ENCODE measurements at regions not wholly inside any gene's neighbourhood (a gene's known extent, or its start where the extent isn't known, plus 50 kb on each side); places are given as distances from the start of the nearest gene placed in this dataset.

DNA sequence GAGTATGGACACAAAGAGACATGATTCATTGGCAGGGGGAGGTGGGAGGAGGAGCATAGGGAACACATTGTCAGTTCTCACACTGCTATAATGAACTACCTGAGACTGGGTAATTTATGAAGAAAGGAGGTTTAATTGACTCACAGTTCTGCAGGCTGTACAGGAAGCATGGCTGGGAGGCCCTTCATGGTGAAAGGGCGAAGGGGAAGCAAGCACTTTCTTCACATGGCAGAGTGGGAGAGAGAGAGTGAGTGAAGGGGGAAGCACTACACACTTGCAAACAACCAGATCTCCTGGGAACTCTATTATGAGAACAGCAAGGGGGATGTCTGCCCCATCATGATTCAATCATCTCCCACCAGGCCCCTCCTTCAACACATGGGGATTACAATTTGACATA lies 391.8 kb downstream of the BMP4 start:
- Histone ChIP-seq H3K27me3 (ENCODE audit: control insufficient read depth, insufficient read depth, low read length) (no peaks in the 10 kb centered on the region), H3K9me3 (ENCODE audit: control insufficient read depth, insufficient read depth, low read length) (no peaks in the 10 kb centered on the region), H3K27ac (ENCODE audit: low read depth, low read length) (no peak overlapping the region), H3K4me3 (ENCODE audit: low read depth, low read length) (no peak overlapping the region)
- TF ChIP-seq, protein P1, sequence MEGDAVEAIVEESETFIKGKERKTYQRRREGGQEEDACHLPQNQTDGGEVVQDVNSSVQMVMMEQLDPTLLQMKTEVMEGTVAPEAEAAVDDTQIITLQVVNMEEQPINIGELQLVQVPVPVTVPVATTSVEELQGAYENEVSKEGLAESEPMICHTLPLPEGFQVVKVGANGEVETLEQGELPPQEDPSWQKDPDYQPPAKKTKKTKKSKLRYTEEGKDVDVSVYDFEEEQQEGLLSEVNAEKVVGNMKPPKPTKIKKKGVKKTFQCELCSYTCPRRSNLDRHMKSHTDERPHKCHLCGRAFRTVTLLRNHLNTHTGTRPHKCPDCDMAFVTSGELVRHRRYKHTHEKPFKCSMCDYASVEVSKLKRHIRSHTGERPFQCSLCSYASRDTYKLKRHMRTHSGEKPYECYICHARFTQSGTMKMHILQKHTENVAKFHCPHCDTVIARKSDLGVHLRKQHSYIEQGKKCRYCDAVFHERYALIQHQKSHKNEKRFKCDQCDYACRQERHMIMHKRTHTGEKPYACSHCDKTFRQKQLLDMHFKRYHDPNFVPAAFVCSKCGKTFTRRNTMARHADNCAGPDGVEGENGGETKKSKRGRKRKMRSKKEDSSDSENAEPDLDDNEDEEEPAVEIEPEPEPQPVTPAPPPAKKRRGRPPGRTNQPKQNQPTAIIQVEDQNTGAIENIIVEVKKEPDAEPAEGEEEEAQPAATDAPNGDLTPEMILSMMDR (IDR thresholded peaks at IDR 0.05; ENCODE audit: low read depth, low read length) = no peak
- no peak for DNase-seq (ENCODE audit: low read depth, low spot score)
- CTCF ChIA-PET = no interaction called here
- POLR2A ChIA-PET = no interaction called here

DNA sequence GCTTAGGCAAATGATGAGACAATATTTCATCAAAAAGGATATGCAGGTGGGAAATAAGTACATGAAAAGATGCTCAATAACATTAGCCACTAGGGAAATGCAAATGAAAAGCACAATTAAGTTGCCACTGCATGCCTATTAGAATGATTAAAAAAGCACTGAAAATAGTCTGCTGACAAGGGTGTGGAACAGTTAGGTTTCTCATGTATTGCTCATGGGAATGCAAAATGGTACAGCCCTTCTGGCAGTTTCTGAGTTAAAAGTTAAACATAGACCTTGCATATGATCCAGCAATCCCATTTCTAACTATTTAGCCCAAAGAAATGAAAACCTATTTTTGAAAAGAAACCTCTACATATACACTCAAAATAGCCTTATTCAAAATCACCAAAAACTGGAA lies 393.0 kb downstream of the BMP4 start:
- no peak overlapping the region for H3K4me3 ChIP-seq (ENCODE audit: low read depth, low read length)
- ChIA-PET POLR2A (interaction anchor here (0.6 kb wide), 1 partner anchor 165 kb away, joined by 6 read pairs; no protein-coding TSS in a partner anchor), CTCF (no interaction called here)
- no peaks in the 10 kb centered on the region for H3K9me3 ChIP-seq (ENCODE audit: control insufficient read depth, insufficient read depth, low read length)
- DNase-seq (ENCODE audit: low read depth, low spot score) = no peak
- H3K27me3 ChIP-seq (ENCODE audit: control insufficient read depth, insufficient read depth, low read length) = no peaks in the 10 kb centered on the region
- H3K27ac ChIP-seq (ENCODE audit: low read depth, low read length) = no peak overlapping the region
- TF ChIP-seq, protein P1 (IDR thresholded peaks at IDR 0.05; ENCODE audit: low read depth, low read length) = no peak

DNA sequence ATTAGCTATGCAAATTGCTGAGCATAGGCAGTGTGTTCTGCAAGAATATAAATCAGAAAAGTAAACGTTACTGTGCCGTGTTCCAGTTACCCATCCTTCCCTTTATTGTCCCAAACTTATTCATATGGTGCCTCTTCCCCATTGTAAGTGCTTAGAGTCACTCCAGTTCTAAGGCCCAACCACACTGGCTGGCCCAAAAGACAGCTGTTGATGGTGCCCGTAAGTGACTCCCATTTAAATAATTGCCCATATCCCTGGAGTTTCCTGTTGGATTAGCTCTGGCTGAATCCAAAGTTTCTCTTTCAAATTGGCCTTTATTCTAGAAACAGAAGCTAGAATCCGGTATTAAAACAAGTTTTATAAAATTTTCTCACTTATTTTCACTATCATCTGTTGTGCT lies 400.1 kb upstream of the DDHD1 start:
- CTCF ChIA-PET = interaction anchor here (0.6 to 2.3 kb wide), 3 partner anchors 76 to 678 kb away, joined by 3 to 5 read pairs (median 3); no protein-coding TSS in a partner anchor
- Histone ChIP-seq H3K9me3 (ENCODE audit: control insufficient read depth, insufficient read depth, low read length) (no peaks in the 10 kb centered on the region), H3K27ac (ENCODE audit: low read depth, low read length) (no peak overlapping the region), H3K27me3 (ENCODE audit: control insufficient read depth, insufficient read depth, low read length) (no peaks in the 10 kb centered on the region), H3K4me3 (ENCODE audit: low read depth, low read length) (no peak overlapping the region)
- no peak for DNase-seq (ENCODE audit: low read depth, low spot score)
- POLR2A ChIA-PET = no interaction called here
- TF ChIP-seq, protein P1 (IDR thresholded peaks at IDR 0.05; ENCODE audit: low read depth, low read length) = no peak

DNA sequence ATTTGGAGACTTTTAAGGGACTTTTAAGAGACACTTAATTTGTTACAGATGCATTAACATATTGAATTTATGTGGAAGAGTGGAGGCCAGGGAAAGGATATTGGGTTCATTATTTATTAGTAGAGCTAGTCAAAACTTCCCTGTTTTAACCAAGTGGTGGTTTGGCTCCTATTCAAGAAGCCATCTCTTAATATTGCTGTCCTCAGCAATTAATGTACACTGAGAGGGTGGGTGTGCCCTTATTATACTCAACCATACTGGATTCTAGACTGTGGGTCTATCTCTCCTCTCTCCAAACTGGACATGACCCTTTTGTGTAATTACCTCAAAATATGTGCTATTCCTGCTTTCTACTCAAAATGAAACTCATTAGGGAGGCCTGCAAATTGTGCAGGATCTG lies 398.7 kb upstream of the DDHD1 start:
- ChIA-PET CTCF (interaction anchor here (2.3 kb wide), 1 partner anchor 623 kb away, joined by 5 read pairs; no protein-coding TSS in a partner anchor), POLR2A (no interaction called here)
- H3K27ac ChIP-seq (ENCODE audit: low read depth, low read length) = no peak overlapping the region
- TF ChIP-seq, protein P1 (IDR thresholded peaks at IDR 0.05; ENCODE audit: low read depth, low read length) = no peak
- H3K27me3 ChIP-seq (ENCODE audit: control insufficient read depth, insufficient read depth, low read length) = no peaks in the 10 kb centered on the region
- DNase-seq (ENCODE audit: low read depth, low spot score) = no peak
- H3K9me3 ChIP-seq (ENCODE audit: control insufficient read depth, insufficient read depth, low read length) = no peaks in the 10 kb centered on the region
- no peak overlapping the region for H3K4me3 ChIP-seq (ENCODE audit: low read depth, low read length)

DNA sequence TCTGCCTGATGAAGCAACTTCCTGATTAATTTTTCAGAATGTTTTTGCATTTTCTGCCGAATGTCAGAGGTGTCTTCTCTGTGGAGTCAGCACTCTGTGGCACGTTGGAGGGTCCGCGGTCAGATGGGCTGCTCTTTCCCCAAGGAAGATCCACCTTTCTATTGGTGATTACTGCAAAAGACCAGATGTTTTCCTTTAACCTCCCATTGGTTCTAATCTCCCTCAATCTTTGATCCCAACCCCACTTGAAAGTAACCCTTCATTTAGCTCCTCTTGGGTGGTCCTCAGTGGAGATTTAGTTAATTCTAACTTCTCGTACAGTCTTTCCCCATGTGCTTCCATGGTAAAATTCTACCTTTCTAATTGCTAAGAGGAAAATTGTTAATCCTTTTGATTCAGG lies 397.7 kb upstream of the DDHD1 start:
- H3K4me3 ChIP-seq (ENCODE audit: low read depth, low read length) = no peak overlapping the region
- no peak for DNase-seq (ENCODE audit: low read depth, low spot score)
- ChIA-PET POLR2A (no interaction called here), CTCF (interaction anchor here (1.0 to 1.4 kb wide), 2 partner anchors 11 to 778 kb away, joined by 3 read pairs; no protein-coding TSS in a partner anchor)
- H3K27me3 ChIP-seq (ENCODE audit: control insufficient read depth, insufficient read depth, low read length) = no peaks in the 10 kb centered on the region
- H3K27ac ChIP-seq (ENCODE audit: low read depth, low read length) = no peak overlapping the region
- H3K9me3 ChIP-seq (ENCODE audit: control insufficient read depth, insufficient read depth, low read length) = no peaks in the 10 kb centered on the region
- TF ChIP-seq, protein P1 (IDR thresholded peaks at IDR 0.05; ENCODE audit: low read depth, low read length) = no peak
